ENCODE measurements at regions not wholly inside any gene's neighbourhood (a gene's known extent, or its start where the extent isn't known, plus 50 kb on each side); places are given as distances from the start of the nearest gene placed in this dataset.

GRCh38 chr3:144683065-144683464, 711.4 kb downstream of the DIPK2A start:
- TF ChIP-seq CTCF (IDR thresholded peaks at IDR 0.05; ENCODE audit: low read length), result no peak
- no peak for TF ChIP-seq EZH2 (IDR thresholded peaks at IDR 0.05; ENCODE audit: borderline replicate concordance, low read length)
